ENCODE measurements at regions not wholly inside any gene's neighbourhood (a gene's known extent, or its start where the extent isn't known, plus 50 kb on each side); places are given as distances from the start of the nearest gene placed in this dataset.
A peak's percentile ranks its signal among the peaks of the same experiment; 100 is the strongest.

- TF ChIP-seq CTCF (IDR thresholded peaks at IDR 0.05; ENCODE audit: insufficient read depth, low read depth, low read length, missing control alignments), result no peak
- DNase-seq (ENCODE audit: low read depth), result no peak
- no peak overlapping the region for H3K4me3 ChIP-seq (ENCODE audit: low read depth, low read length)
Measured at GRCh38 chr4:24675721-24676389, 91.5 kb upstream of the DHX15 start.

GRCh38 chr4:24677909-24678308, 93.6 kb upstream of the DHX15 start:
- no peak for TF ChIP-seq CTCF (IDR thresholded peaks at IDR 0.05; ENCODE audit: insufficient read depth, low read depth, low read length, missing control alignments)
- DNase-seq (ENCODE audit: low read depth), result no peak
- no peak overlapping the region for H3K4me3 ChIP-seq (ENCODE audit: low read depth, low read length)

- no peak for TF ChIP-seq CTCF (IDR thresholded peaks at IDR 0.05; ENCODE audit: insufficient read depth, low read depth, low read length, missing control alignments)
- no peak overlapping the region for H3K4me3 ChIP-seq (ENCODE audit: low read depth, low read length)
- no peak for DNase-seq (ENCODE audit: low read depth)
Measured at GRCh38 chr4:24680746-24681448, 96.5 kb upstream of the DHX15 start.

GRCh38 chr4:24683116-24683515, 98.8 kb upstream of the DHX15 start:
- no peak for TF ChIP-seq CTCF (IDR thresholded peaks at IDR 0.05; ENCODE audit: insufficient read depth, low read depth, low read length, missing control alignments)
- H3K4me3 ChIP-seq (ENCODE audit: low read depth, low read length), result no peak overlapping the region
- no peak for DNase-seq (ENCODE audit: low read depth)

GRCh38 chr4:24686866-24687692, 102.7 kb upstream of the DHX15 start:
- peak; percentile 72 for TF ChIP-seq CTCF (IDR thresholded peaks at IDR 0.05; ENCODE audit: insufficient read depth, low read depth, low read length, missing control alignments)
- DNase-seq (ENCODE audit: low read depth), result peak; percentile 39
- no peak overlapping the region for H3K4me3 ChIP-seq (ENCODE audit: low read depth, low read length)

DNA sequence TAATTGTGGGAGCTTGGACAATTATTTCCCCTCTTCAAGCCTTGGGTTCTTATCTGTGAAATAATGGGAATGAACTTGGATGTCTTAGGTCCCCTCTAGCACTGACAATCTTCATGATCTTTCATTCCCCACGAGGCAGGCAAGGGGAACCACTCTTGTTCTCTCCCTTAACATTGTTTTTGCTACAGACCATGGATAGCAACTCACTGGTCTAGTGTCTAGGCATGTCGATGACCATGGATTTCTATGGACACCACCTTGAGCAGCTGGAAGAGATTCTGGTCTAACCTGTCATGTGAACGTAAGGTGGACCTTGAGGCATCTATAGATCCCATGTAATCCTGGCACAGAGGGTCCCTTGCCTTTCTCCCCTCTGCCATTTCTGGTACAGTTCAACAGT, 104.1 kb upstream of the DHX15 start:
- DNase-seq (ENCODE audit: low read depth), result no peak
- no peak for TF ChIP-seq CTCF (IDR thresholded peaks at IDR 0.05; ENCODE audit: insufficient read depth, low read depth, low read length, missing control alignments)
- H3K4me3 ChIP-seq (ENCODE audit: low read depth, low read length), result no peak overlapping the region
